Endothelial cell of umbilical vein (primary cell): ENCODE measurements at regions not wholly inside any gene's neighbourhood (a gene's known extent, or its start where the extent isn't known, plus 50 kb on each side); places are given as distances from the start of the nearest gene placed in this dataset.

Source experiments
- BruUV-seq: library from RNA; stranded (reverse); fragments of 400-500 nt; replicated peaks from 2 replicates; lab custom pipeline; 2021; lab: Mats Ljungman, UMichigan
- CTCF ChIA-PET: fragments of 300-600, 350-600 bp; sonication (Branson Sonifier 250); formaldehyde crosslinking; loops from one replicate; lab custom pipeline; 2021; ENCODE audit warnings: antibody characterized with exemption, inconsistent platforms; lab: Charles Lee
- POLR2A ChIA-PET: fragments of 300-600, 350-600 bp; sonication (Branson Sonifier 250); formaldehyde crosslinking; loops from one replicate; lab custom pipeline; 2021; ENCODE audit warnings: antibody characterized with exemption, inconsistent platforms; lab: Charles Lee
- DNase-seq: peaks from one replicate; pipeline ENCODE4 v3.0.0-alpha.2; 2011; ENCODE audit warnings: low read depth, low spot score
- FAIRE-seq: peaks from 2 replicates; lab custom pipeline; 2011; peaks lifted over from hg19 to GRCh38; lab: Jason Lieb, UNC
- H2AFZ ChIP-seq: 2 replicates; pipeline ENCODE4 v1.6.0; 2012; ENCODE audit warnings: low read depth, low read length, control low read depth, inconsistent platforms
- H3K27ac ChIP-seq: 2 replicates; pipeline ENCODE4 v1.5.1; 2011; ENCODE audit warnings: low read depth, mild to moderate bottlenecking, control low read depth, low read length, moderate library complexity; ENCODE audit not compliant: insufficient read depth
- H3K27me3 ChIP-seq, 2 experiments: 2 replicates each; pipeline versions ENCODE4 v1.6.0 to v1.6.1; 2011; ENCODE audit warnings: low read length in 2 of 2, mixed read lengths in 1 of 2; ENCODE audit not compliant: control insufficient read depth in 2 of 2, insufficient read depth in 2 of 2
- H3K36me3 ChIP-seq, 2 experiments: 2 replicates in 1 of 2; 3 replicates in 1 of 2; pipeline ENCODE4 v1.5.1; 2011; ENCODE audit warnings: low read length in 2 of 2, mild to moderate bottlenecking in 1 of 2, moderate library complexity in 1 of 2; ENCODE audit not compliant: control insufficient read depth in 2 of 2, insufficient read depth in 2 of 2; ENCODE audit errors: extremely low read depth in 1 of 2
- H3K4me1 ChIP-seq: 3 replicates; pipeline ENCODE4 v1.5.1; 2011; ENCODE audit warnings: mild to moderate bottlenecking, low read length; ENCODE audit not compliant: control insufficient read depth, insufficient read depth; ENCODE audit errors: extremely low read depth
- H3K4me2 ChIP-seq: 2 replicates; pipeline ENCODE4 v1.6.1; 2011; ENCODE audit warnings: low read length, control low read depth, mixed read lengths; ENCODE audit not compliant: insufficient read depth
- H3K4me3 ChIP-seq, 3 experiments: fragments of 200-600 bp in 1 of 3; sonication (generic), shearing (Covaris generic) in 1 of 3; replicated peaks in 1 of 3; 2 replicates each; pipeline ENCODE4 v1.5.1; 2011 to 2016; ENCODE audit warnings: control low read depth in 3 of 3, low read length in 3 of 3, mild to moderate bottlenecking in 2 of 3, inconsistent platforms in 1 of 3, low read depth in 1 of 3, moderate library complexity in 1 of 3; ENCODE audit not compliant: insufficient read depth in 1 of 3
- H3K79me2 ChIP-seq: 2 replicates; pipeline ENCODE4 v1.6.0; 2012; ENCODE audit warnings: low read length, inconsistent platforms; ENCODE audit not compliant: control insufficient read depth, insufficient read depth
- H3K9ac ChIP-seq: replicated peaks from 2 replicates; pipeline ENCODE3; 2011; ENCODE audit warnings: low read length, control low read depth; ENCODE audit not compliant: insufficient read depth; ENCODE audit errors: extremely low read depth
- H3K9me1 ChIP-seq: replicated peaks from 3 replicates; pipeline ENCODE4 v1.6.0; 2011; ENCODE audit warnings: mild to moderate bottlenecking, low read length; ENCODE audit not compliant: control insufficient read depth, insufficient read depth; ENCODE audit errors: extremely low read depth
- H3K9me3 ChIP-seq: replicated peaks from 2 replicates; pipeline ENCODE4 v1.5.1; 2012; ENCODE audit warnings: low read length, inconsistent platforms; ENCODE audit not compliant: control insufficient read depth, insufficient read depth
- H4K20me1 ChIP-seq: replicated peaks from 2 replicates; pipeline ENCODE3; 2011; ENCODE audit warnings: mild to moderate bottlenecking, low read length; ENCODE audit not compliant: control insufficient read depth, insufficient read depth; ENCODE audit errors: extremely low read depth
- EZH2 ChIP-seq: IDR thresholded peaks from 2 replicates; pipeline ENCODE4 v1.6.1; 2012; ENCODE audit warnings: borderline replicate concordance, low read depth, mild to moderate bottlenecking, moderate library complexity, low read length, inconsistent platforms; ENCODE audit not compliant: severe bottlenecking
- FOS ChIP-seq: IDR thresholded peaks from 2 replicates; pipeline ENCODE4 v1.6.1; 2011; ENCODE audit warnings: mild to moderate bottlenecking, low read length, moderate library complexity, borderline replicate concordance; ENCODE audit not compliant: insufficient read depth
- GATA2 ChIP-seq: IDR thresholded peaks from 2 replicates; pipeline ENCODE4 v1.7.0; 2011; ENCODE audit warnings: low read depth, mild to moderate bottlenecking, moderate library complexity, mixed read lengths, low read length; ENCODE audit not compliant: insufficient read length, insufficient read depth
- JUN ChIP-seq: IDR thresholded peaks from 2 replicates; pipeline ENCODE4 v1.6.1; 2011; ENCODE audit warnings: borderline replicate concordance, low read depth; ENCODE audit not compliant: insufficient read length, insufficient read depth
- MYC ChIP-seq: IDR thresholded peaks from one replicate; pipeline ENCODE4 v1.6.1; 2011; ENCODE audit warnings: mild to moderate bottlenecking, low read depth, low read length
- POLR2A ChIP-seq: IDR thresholded peaks from 2 replicates; pipeline ENCODE4 v1.6.1; 2012; ENCODE audit warnings: low read depth, mild to moderate bottlenecking, control low read depth, low read length
- POLR2AphosphoS5 ChIP-seq: IDR thresholded peaks from 2 replicates; pipeline ENCODE4 v1.6.1; 2012; ENCODE audit warnings: low read depth, mild to moderate bottlenecking, control low read depth, low read length, moderate library complexity; ENCODE audit not compliant: insufficient read depth
- dilution Hi-C: fragments of 300-500 bp; cut with MboI; formaldehyde crosslinking; loops from one replicate; pipeline ENCODE4 v1.15.0; 2019; ENCODE audit warnings: low sequenced_read_pairs; ENCODE audit not compliant: extremely low pct_ligation_motif_present
- intact Hi-C: fragments of 100-400 bp; cut with micrococcal nuclease; formaldehyde crosslinking; loops from one replicate; pipeline ENCODE4 v1.10.0; 2022
- TF ChIP-seq, protein P1 (sequence below), 2 donors: IDR thresholded peaks; 1 replicate in 1 of 2; 2 replicates in 1 of 2; pipeline ENCODE4 v1.5.1; 2011; ENCODE audit warnings: low read length in 2 of 2, mild to moderate bottlenecking in 2 of 2, moderate library complexity in 2 of 2, control low read depth in 1 of 2, inconsistent platforms in 1 of 2, low read depth in 1 of 2; ENCODE audit not compliant: insufficient read depth in 1 of 2; ENCODE audit errors: extremely low read depth in 1 of 2
- TF ChIP-seq, protein P2 (sequence below): IDR thresholded peaks from 2 replicates; pipeline ENCODE4 v1.6.1; 2011; ENCODE audit not compliant: insufficient read depth, insufficient read length

DNA sequence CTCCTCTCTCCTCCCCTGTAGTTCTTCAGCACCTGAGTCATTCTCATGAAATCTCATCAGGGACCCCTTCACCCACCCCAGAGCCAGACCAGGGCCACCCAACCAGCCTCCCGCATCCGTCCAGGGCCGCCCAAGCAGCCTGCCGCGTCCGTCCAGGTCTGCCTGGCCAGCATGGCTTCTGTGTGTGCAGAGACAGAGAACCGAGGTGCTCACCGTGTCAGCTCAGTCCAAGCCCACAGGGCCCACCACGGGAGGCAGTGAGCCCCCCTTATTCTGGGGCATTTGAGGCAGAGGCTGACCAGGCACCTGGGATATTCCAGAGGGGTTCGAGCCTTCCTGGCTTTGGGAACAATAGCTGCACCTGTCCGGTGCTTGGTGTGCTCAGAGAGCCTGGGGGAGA, 1117.3 kb downstream of the BRD1 start:
- H3K36me3 ChIP-seq, result no peaks in the 10 kb centered on the region
- no peaks in the 10 kb centered on the region for H3K79me2 ChIP-seq
- CTCF ChIA-PET, result no interaction called here
- TF ChIP-seq POLR2A, result no peak
- no peak for TF ChIP-seq MYC
- TF ChIP-seq GATA2, result no peak
- no peak overlapping the region for H2AFZ ChIP-seq
- H3K4me3 ChIP-seq, result no peak overlapping the region
- H3K4me2 ChIP-seq, result no peak overlapping the region
- H4K20me1 ChIP-seq, result no peaks in the 10 kb centered on the region
- no peaks in the 10 kb centered on the region for H3K4me1 ChIP-seq
- no TSS peak for BruUV-seq
- FAIRE-seq (no peak), DNase-seq (no peak)
- H3K27me3 ChIP-seq, result no peaks in the 10 kb centered on the region
- POLR2A ChIA-PET, result no interaction called here
- no peak overlapping the region for H3K27ac ChIP-seq
- dilution Hi-C loops, result no loop called here
- intact Hi-C loops, result no loop called here
- H3K9me3 ChIP-seq, result peaks cover 20% of the 10 kb centered on the region
- no peaks in the 10 kb centered on the region for H3K9me1 ChIP-seq
- no peak overlapping the region for H3K9ac ChIP-seq

DNA sequence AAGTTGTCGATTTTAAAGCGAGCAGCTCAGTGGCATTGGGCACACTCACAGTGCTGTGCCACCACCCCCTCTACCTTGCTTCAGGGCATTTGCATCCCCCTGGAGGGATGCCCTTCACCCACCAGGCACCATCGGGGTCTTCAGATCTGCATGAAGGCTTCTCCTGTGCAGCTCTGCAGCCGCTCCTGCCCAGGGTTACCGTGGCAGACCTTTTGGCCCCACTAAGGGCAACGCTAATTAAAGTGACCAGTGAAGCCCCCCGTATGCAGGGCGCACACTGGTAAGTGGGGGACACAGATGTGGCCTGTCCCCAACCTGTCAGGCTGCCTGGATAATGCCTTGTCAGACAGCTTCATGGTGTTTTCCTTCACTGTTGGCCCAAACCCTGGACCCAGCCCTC, 1117.7 kb downstream of the BRD1 start:
- Histone ChIP-seq H3K27ac (no peak overlapping the region), H3K4me3 (no peak overlapping the region), H3K9ac (no peak overlapping the region), H3K4me1 (no peaks in the 10 kb centered on the region), H3K27me3 (no peaks in the 10 kb centered on the region), H3K36me3 (no peaks in the 10 kb centered on the region), H3K9me3 (peaks cover 20% of the 10 kb centered on the region), H3K9me1 (no peaks in the 10 kb centered on the region), H4K20me1 (no peaks in the 10 kb centered on the region), H2AFZ (no peak overlapping the region), H3K4me2 (no peak overlapping the region), H3K79me2 (no peaks in the 10 kb centered on the region)
- no peak for DNase-seq
- TF ChIP-seq POLR2A (no peak), JUN (no peak), GATA2 (no peak), EZH2 (no peak), POLR2AphosphoS5 (no peak), MYC (no peak), FOS (no peak)
- TF ChIP-seq, protein P1, sequence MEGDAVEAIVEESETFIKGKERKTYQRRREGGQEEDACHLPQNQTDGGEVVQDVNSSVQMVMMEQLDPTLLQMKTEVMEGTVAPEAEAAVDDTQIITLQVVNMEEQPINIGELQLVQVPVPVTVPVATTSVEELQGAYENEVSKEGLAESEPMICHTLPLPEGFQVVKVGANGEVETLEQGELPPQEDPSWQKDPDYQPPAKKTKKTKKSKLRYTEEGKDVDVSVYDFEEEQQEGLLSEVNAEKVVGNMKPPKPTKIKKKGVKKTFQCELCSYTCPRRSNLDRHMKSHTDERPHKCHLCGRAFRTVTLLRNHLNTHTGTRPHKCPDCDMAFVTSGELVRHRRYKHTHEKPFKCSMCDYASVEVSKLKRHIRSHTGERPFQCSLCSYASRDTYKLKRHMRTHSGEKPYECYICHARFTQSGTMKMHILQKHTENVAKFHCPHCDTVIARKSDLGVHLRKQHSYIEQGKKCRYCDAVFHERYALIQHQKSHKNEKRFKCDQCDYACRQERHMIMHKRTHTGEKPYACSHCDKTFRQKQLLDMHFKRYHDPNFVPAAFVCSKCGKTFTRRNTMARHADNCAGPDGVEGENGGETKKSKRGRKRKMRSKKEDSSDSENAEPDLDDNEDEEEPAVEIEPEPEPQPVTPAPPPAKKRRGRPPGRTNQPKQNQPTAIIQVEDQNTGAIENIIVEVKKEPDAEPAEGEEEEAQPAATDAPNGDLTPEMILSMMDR (IDR thresholded peaks at IDR 0.05; ENCODE audit: extremely low read depth in 1 of 2, insufficient read depth in 1 of 2, low read depth in 1 of 2, low read length in 2 of 2), result no peak
- TF ChIP-seq, protein P2, sequence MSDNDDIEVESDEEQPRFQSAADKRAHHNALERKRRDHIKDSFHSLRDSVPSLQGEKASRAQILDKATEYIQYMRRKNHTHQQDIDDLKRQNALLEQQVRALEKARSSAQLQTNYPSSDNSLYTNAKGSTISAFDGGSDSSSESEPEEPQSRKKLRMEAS, result no peak
- POLR2A ChIA-PET, result no interaction called here
- no peak for FAIRE-seq
- intact Hi-C loops (no loop called here), dilution Hi-C loops (no loop called here)
- CTCF ChIA-PET, result no interaction called here
- no TSS peak for BruUV-seq
